ENCODE measurements at regions not wholly inside any gene's neighbourhood (a gene's known extent, or its start where the extent isn't known, plus 50 kb on each side); places are given as distances from the start of the nearest gene placed in this dataset.

- TF ChIP-seq CTCF (conservative IDR thresholded peaks at IDR 0.05; ENCODE audit: low read depth, low read length): no peak
- TF ChIP-seq EZH2phosphoT487 (IDR thresholded peaks at IDR 0.05; ENCODE audit: borderline replicate concordance, low read length): no peak
- no peak for TF ChIP-seq EZH2 (IDR thresholded peaks at IDR 0.05; ENCODE audit: low read length, unreplicated experiment)
These were observed 135.1 kb upstream of the EFNA5 start for GRCh38 chr5:107805824-107806223.

All from PC-3 (cell line).